ENCODE measurements at regions not wholly inside any gene's neighbourhood (a gene's known extent, or its start where the extent isn't known, plus 50 kb on each side); places are given as distances from the start of the nearest gene placed in this dataset.
A peak's percentile ranks its signal among the peaks of the same experiment; 100 is the strongest.

DNA sequence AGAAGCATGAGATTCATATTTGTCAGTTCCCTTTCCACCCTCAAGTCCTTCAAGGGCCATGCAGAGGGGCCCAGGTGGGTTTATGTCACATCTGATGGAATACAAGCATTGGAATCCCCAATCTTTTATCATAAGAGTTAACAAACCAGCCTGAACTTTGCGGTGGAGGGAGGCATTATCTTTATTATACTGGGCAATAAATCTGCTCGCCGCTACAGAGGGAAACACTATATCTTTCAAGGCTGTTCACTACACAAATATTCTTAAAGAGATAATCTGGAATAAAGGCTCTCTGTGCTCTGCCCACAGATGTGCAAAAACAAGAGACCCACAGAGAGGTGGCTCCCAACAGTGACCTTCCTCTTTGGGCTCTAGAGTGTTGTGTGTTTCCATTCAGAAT lies 153.6 kb upstream of the PLEKHA5 start:
- DNase-seq: no peak
- Histone ChIP-seq H3K27me3 (no peaks in the 10 kb centered on the region), H3K4me3 (no peak overlapping the region), H3K36me3 (no peaks in the 10 kb centered on the region), H3K9me3 (peaks cover 13% of the 10 kb centered on the region)

DNA sequence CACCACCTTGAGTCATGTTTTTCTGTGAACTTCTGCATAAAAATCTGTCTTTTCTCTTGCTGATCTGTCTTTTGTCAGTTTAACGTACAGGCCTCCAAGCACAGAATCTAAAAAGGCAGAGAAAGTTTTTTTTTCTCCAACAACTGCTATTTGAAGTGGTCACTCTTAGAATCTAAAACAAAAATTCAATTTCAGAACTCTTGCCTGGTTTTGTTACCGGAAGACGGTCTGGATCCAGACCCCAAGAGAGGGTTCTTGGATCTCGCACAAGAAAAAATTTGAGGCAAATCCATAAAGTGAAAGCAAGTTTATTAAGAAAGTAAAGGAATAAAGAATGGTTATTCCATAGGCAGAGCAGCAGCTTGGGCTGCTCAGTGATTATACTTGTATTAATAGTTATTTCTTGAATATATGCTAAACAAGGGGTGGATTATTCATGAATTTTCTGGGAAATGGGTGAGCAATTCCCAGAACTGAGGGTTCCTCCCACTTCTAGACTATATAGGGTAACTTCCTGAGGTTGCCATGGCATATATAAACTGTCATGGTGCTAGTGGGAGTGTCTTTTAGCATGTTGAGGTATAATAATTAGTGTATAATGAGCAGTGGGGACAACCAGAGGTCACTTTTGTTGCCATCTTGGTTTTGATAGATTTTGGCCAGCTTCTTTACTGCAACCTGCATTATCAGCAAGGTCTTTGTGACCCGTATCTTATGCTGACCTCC lies 150.0 kb upstream of the PLEKHA5 start:
- Histone ChIP-seq H3K4me3 (no peak overlapping the region), H3K36me3 (no peaks in the 10 kb centered on the region), H3K9me3 (peaks cover 13% of the 10 kb centered on the region), H3K27me3 (no peaks in the 10 kb centered on the region)
- DNase-seq: no peak

DNA sequence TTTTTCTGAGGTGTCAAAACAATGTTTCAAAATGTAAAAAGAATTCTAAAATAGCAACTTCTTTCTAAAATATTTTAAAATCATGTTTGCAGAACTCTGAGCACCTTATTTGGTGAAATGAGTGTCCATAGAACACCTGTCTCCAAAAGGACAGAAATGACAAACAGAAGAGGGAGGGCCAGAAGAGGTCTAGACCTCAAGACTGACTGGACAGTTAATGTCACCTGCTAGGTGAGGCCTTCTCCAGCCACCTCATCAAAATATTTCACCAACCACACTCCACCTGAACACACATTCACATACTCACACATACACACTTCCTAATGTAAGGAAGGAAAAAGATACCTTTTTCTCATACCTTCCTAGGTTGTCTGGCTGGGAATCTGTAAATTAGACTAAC lies 147.8 kb upstream of the PLEKHA5 start:
- H3K9me3 ChIP-seq: peaks cover 13% of the 10 kb centered on the region; the same call in 1 of the 2 replicates
- no peak overlapping the region for H3K4me3 ChIP-seq
- no peak for DNase-seq
- H3K27me3 ChIP-seq: no peaks in the 10 kb centered on the region
- H3K36me3 ChIP-seq: no peaks in the 10 kb centered on the region

DNA sequence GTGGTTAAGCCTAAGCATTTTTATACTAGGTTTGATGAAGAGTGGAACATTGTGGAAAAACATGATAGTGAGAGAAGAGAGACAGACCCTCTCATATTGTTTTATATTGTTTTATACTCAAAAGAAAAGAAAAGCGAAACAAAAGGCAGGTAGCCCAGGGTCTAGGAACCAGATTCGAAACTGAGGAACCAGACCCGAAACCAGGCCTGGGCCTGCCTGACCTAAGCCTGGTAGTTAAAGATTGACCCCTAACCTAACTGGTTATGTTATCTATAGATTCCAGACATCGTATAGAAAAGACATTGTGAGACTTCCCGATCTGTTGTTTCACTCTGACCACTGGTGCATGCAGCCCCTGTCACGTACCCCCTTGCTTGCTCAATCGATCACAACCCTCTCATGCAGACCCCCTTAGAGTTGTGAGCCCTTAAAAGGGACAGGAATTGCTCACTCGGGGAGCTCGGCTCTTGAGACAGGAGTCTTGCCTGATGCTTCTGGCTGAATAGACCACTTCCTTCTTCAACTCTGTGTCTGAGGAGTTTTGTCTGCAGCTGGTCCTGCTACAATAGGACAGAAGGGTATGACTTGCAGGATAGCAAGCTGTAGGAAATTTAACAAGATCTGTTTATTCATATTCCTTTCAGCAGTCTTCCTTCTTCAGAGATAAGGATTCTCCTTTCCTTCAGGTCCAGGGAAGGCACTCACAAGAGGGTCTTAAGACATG lies 147.1 kb upstream of the PLEKHA5 start:
- Histone ChIP-seq H3K36me3 (no peaks in the 10 kb centered on the region), H3K9me3 (peaks cover 12% of the 10 kb centered on the region; the same call in 1 of the 2 replicates), H3K4me3 (no peak overlapping the region), H3K27me3 (no peaks in the 10 kb centered on the region)
- no peak for DNase-seq

DNA sequence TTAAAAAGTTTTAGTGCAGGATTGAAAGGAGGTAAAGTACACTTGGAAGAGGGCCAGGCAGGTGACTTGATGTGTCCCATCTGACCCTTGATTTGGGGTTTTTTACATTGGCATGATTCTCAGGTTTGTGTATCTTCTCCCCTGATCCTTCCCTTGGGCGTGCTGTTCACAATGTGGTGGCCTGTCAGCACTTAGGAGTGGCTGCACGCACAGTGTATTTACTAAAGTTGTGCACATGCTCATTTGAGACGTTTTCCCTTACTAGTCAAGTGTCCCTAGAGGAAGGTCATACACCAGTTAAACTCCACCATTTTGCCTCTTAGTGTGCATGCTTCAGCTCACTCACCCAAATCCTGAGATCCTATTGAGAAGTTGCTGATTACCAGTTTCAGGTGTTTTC lies 145.7 kb upstream of the PLEKHA5 start:
- H3K36me3 ChIP-seq: no peaks in the 10 kb centered on the region
- no peak overlapping the region for H3K4me3 ChIP-seq
- no peaks in the 10 kb centered on the region for H3K27me3 ChIP-seq
- no peak for DNase-seq
- no peaks in the 10 kb centered on the region for H3K9me3 ChIP-seq

DNA sequence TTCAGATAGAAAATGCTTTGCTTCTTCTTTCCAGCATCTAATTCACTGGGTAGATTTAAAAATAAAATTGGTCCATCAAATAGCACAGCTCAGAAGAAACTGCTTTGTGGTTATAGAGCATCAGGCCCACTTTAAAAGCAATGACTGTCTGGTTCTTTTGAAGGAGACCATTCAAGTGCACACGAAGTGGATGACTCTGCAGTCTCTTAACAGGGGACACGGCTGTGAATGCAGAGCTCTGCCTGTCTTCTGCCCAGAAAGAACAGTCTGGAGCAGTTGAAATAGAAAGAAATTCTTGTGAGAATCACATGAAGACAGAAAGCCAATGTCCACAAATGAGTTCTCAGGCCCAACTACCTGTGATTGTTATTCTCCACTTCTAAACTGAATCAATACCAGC lies 138.7 kb upstream of the PLEKHA5 start:
- Histone ChIP-seq H3K27me3 (no peaks in the 10 kb centered on the region), H3K4me3 (no peak overlapping the region), H3K9me3 (no peaks in the 10 kb centered on the region), H3K36me3 (no peaks in the 10 kb centered on the region)
- DNase-seq: no peak

DNA sequence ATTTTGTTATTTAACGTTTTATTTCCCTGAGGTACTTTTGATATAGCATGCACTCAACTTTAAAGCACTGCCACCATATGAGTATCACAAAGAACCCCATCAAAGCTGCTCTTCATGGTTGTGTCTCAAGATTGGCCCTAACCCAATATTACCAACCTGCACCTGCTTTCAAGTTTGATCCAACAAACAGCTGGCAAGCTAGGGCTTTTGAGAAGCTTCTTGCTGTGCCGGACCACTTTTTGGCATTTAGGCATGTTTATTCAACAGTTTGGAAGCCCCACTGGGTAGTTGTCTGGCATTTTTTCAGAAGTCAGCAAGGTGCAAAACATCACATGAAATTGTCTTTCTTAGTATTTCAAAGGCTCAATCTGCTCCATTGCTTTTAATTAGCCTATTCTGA lies 137.2 kb upstream of the PLEKHA5 start:
- Histone ChIP-seq H3K27me3 (no peaks in the 10 kb centered on the region), H3K4me3 (no peak overlapping the region), H3K36me3 (no peaks in the 10 kb centered on the region), H3K9me3 (no peaks in the 10 kb centered on the region)
- DNase-seq: no peak

DNA sequence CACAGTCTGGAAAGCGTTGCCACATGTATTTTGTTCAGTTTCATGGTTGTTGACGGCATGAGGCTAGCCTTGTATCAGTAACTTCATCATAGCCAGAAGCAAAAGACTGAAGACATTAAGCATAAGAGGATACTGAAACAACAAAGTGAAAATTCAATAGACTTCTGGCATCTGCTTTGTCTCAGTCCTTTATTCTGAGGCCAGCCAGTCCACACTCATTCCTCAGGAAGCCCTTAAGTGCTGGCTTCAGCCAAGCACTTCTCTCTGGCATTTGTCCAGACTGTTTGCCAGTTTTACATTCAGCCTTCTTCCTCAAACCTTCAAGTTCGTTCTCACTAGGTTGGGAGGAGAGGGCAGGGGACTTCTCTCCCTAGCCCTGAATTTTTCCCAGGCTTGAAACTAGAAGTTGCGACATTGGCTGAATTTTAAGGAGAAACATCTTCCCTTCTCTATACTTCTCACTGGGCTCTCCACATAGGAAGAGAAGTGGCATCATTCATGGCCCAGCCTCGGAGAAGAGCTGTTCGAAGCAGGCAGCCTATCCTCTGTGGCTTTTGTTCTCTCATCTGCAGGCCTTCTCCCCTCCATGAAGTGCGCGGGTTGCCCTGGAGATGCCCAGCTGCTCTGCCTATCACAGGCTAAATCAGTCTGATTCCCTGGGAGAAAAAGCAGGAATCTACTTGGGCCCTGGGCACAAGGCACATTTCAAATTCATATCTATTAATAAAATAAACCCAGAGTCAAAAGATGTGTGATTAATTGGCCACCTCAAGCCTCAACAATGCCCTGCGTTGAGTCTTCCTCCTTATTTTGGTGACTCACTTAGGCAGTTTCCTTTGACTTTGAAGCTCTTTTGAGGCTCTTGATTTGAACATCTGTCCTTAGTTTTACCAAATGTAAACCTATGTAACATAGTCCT lies 130.9 kb upstream of the PLEKHA5 start:
- H3K36me3 ChIP-seq: no peaks in the 10 kb centered on the region
- H3K9me3 ChIP-seq: no peaks in the 10 kb centered on the region
- no peaks in the 10 kb centered on the region for H3K27me3 ChIP-seq
- DNase-seq: peak; percentile 81
- no peak overlapping the region for H3K4me3 ChIP-seq

DNA sequence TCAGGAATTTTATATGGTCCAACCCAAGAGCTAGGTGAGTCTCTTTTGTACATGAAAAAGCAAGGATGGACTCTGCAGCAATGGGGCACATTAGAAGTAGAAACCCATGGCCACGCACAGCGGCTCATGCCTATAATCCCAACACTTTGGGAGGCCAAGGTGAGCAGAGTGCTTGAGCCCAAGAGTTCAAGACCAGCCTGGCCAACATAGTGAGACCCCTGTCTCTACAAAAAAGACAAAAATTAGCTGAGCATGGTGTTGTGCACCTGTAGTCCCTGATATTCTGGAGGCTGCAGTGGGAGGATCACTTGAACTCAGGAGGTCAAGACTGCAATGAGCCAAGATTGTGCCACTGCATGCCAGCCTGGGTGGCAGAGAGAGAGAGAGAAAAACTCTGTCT lies 128.7 kb upstream of the PLEKHA5 start:
- no peak overlapping the region for H3K4me3 ChIP-seq
- DNase-seq: no peak
- no peaks in the 10 kb centered on the region for H3K27me3 ChIP-seq
- H3K36me3 ChIP-seq: no peaks in the 10 kb centered on the region
- H3K9me3 ChIP-seq: no peaks in the 10 kb centered on the region

DNA sequence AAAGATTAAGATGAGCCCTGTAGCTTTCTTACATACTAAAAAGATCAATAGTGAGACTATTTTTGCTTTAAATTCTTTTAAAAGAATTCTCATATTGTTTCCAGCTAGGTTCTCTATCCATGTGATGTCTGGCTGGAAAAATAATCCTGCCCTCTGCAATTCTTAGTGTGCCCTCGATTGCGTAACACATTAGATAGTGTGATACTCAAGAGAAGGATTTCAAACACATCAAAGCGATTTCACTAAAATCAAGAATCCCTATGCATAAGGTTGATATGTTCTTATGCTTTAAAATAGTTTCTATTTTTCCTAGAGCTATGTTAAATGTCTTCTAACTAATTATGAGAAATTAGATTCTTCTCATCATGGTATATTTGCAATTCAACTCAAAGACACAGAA lies 127.3 kb upstream of the PLEKHA5 start:
- H3K36me3 ChIP-seq: no peaks in the 10 kb centered on the region
- no peak overlapping the region for H3K4me3 ChIP-seq
- no peaks in the 10 kb centered on the region for H3K27me3 ChIP-seq
- H3K9me3 ChIP-seq: no peaks in the 10 kb centered on the region
- no peak for DNase-seq

DNA sequence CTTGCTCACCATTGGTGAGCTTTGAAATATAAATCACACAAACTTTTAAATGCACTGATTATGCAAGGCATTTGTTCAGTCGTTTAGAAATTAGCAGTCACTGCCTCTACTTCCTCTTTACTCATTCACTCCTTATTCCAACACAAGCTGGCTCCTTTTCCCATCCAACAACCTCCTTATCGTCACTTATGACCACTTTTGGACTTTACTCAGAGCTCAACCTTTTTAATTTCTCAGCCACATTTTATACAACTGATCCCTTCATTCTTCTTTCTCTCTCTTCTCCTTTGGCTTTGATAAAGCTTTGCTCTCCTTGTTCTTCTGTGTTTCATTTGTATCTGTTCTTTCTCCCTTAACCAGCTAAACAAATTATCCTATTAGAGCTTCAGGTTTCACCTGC lies 126.4 kb upstream of the PLEKHA5 start:
- Histone ChIP-seq H3K36me3 (no peaks in the 10 kb centered on the region), H3K9me3 (no peaks in the 10 kb centered on the region), H3K27me3 (no peaks in the 10 kb centered on the region), H3K4me3 (no peak overlapping the region)
- DNase-seq: no peak

DNA sequence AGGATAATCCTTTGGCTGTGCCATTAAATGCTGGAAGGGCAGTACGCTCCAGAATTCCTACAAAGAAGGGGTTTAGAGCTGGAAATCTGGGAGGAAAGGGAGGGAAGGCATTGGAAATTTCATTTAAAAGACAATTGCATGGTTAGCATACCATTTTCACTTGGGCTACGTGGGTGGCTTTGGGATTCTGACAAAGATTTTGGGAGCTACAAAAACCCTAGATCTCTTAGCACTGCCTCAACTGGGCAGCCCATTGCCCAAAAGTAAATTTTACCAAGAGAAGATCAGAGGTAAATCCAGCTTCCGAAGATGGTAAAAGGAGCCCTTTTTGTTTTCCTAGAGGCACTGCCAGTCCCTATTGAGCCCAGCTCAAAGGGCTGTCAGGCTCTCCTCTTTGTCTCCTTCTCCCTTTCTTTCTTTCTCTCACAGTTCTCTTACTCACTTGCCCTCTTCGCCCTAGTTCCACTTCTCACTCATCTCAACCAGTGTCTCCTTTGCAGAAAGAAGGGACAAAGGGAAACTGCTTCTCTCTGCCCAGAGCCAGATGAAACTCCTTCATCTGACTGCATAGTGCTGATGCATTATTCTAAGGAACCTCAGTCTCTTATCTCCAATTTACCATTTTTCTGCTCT lies 125.4 kb upstream of the PLEKHA5 start:
- no peaks in the 10 kb centered on the region; the same call in 1 of the 2 replicates for H3K9me3 ChIP-seq

DNA sequence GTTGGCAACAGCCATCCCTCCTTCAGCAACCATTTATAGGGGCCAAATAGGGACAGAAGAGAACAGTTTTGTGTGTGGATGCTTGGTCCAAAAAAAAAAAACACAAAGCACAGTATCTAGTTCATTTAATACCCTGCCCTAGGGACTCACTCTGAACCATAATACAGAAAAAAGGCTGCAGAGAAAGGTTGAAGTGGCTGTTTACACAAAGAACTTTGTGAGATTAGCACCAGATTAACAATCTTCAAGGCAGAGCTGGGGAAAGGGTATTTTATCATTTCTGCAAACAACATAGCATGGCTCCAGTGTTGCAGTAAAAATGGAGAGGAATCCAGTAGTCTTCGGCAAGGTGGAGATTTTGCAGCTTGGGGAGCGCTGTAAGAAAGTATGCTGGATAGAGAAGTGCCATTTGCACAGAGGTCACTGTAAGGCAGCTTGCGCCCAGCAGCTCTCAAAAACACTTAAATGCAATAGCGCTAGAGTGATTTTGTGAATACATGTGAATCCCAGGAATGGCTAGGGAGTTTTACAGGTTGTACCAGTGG lies 124.2 kb upstream of the PLEKHA5 start:
- Histone ChIP-seq H3K4me3 (no peak overlapping the region), H3K9me3 (no peaks in the 10 kb centered on the region; the same call in 1 of the 2 replicates)
- no peak for DNase-seq

More for the DNA sequence above, 125.4 kb upstream of the PLEKHA5 start:
- H3K4me3 ChIP-seq: no peak overlapping the region
- H3K36me3 ChIP-seq: no peaks in the 10 kb centered on the region
- DNase-seq: no peak
- no peaks in the 10 kb centered on the region for H3K27me3 ChIP-seq

DNA sequence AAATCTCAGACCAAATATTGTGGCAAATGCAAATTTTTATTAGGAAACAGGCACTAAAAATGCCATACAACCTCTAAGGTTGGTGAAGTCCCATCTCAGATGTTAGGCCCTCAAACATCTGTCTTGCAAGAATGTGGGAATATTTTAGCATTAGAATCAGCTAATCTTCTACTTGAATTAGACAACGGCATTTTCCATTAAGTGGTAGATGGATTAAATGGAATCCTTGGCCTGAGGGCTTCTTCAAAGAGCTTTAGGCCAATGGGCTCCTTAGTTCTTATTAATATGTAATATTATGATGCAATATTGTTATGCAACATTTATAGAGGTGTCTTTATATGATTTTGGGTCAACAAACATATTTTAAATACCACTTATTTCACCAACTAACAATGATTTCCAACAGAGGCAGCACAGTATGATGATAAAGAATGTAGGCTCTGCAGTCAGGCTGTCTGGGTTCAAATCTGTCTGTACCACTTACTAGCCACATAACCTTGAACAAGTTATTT lies 122.9 kb upstream of the PLEKHA5 start:
- no peak overlapping the region for H3K4me3 ChIP-seq
- H3K27me3 ChIP-seq: no peaks in the 10 kb centered on the region
- H3K9me3 ChIP-seq: no peaks in the 10 kb centered on the region; the same call in 1 of the 2 replicates
- no peak for DNase-seq
- no peaks in the 10 kb centered on the region for H3K36me3 ChIP-seq

More for the DNA sequence above, 124.2 kb upstream of the PLEKHA5 start:
- H3K36me3 ChIP-seq: no peaks in the 10 kb centered on the region
- no peaks in the 10 kb centered on the region for H3K27me3 ChIP-seq

DNA sequence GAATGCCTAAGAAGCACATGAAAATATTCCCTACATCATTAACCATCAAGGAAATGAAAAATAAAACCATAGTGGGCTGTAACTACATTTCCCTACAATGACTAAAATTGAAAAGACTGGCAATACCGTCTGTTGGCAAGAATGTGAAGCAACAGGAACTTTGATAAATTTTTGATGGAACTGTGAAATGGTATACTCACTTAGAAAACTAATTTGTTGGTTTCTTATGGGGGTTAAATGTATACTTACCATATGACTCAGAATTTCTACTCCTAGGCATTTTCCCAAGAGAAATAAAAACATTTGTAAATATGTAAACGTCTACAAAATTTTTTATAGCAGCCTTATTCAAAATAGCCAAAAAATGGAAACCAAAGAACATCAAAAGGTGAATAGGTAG lies 121.4 kb upstream of the PLEKHA5 start:
- Histone ChIP-seq H3K9me3 (no peaks in the 10 kb centered on the region; the same call in 1 of the 2 replicates), H3K27me3 (no peaks in the 10 kb centered on the region), H3K4me3 (no peak overlapping the region), H3K36me3 (no peaks in the 10 kb centered on the region)
- DNase-seq: no peak

DNA sequence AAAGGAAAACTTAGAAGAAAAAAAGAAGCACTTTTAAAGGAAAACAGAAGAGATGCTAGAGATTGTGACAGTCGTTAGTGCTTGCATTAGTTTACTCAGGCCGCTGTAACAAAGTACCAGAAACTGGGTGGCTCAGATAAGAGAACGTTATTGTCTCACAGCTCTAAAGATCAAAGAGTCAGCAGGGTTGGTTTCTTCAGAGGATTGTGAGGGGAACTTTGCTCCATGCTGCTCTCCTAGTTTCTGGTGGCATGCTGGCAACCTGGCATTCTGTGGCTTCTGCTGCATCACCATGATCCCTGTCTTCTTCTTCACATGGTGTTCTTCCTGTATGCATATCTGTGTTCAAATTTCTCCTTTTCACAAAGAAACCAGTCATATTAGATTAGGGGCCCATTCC lies 119.4 kb upstream of the PLEKHA5 start:
- Histone ChIP-seq H3K9me3 (no peaks in the 10 kb centered on the region; the same call in 1 of the 2 replicates), H3K36me3 (no peaks in the 10 kb centered on the region), H3K4me3 (no peak overlapping the region), H3K27me3 (no peaks in the 10 kb centered on the region)
- no peak for DNase-seq
